Endothelial cell of umbilical vein (primary cell): ENCODE measurements at regions not wholly inside any gene's neighbourhood (a gene's known extent, or its start where the extent isn't known, plus 50 kb on each side); places are given as distances from the start of the nearest gene placed in this dataset.
"Not testable (repeated sequence)": the region's sequence is repeated elsewhere in the genome, so short reads cannot be mapped to it uniquely, and the experiment has no call there.

Source experiments
- BruUV-seq: library from RNA; stranded (reverse); fragments of 400-500 nt; replicated peaks from 2 replicates; lab custom pipeline; 2021; lab: Mats Ljungman, UMichigan
- CTCF ChIA-PET: fragments of 300-600, 350-600 bp; sonication (Branson Sonifier 250); formaldehyde crosslinking; loops from one replicate; lab custom pipeline; 2021; ENCODE audit warnings: antibody characterized with exemption, inconsistent platforms; lab: Charles Lee
- POLR2A ChIA-PET: fragments of 300-600, 350-600 bp; sonication (Branson Sonifier 250); formaldehyde crosslinking; loops from one replicate; lab custom pipeline; 2021; ENCODE audit warnings: antibody characterized with exemption, inconsistent platforms; lab: Charles Lee
- DNase-seq: peaks from one replicate; pipeline ENCODE4 v3.0.0-alpha.2; 2011; ENCODE audit warnings: low read depth, low spot score
- FAIRE-seq: peaks from 2 replicates; lab custom pipeline; 2011; peaks lifted over from hg19 to GRCh38; lab: Jason Lieb, UNC
- H2AFZ ChIP-seq: 2 replicates; pipeline ENCODE4 v1.6.0; 2012; ENCODE audit warnings: low read depth, low read length, control low read depth, inconsistent platforms
- H3K27ac ChIP-seq: 2 replicates; pipeline ENCODE4 v1.5.1; 2011; ENCODE audit warnings: low read depth, mild to moderate bottlenecking, control low read depth, low read length, moderate library complexity; ENCODE audit not compliant: insufficient read depth
- H3K27me3 ChIP-seq, 2 experiments: 2 replicates each; pipeline versions ENCODE4 v1.6.0 to v1.6.1; 2011; ENCODE audit warnings: low read length in 2 of 2, mixed read lengths in 1 of 2; ENCODE audit not compliant: control insufficient read depth in 2 of 2, insufficient read depth in 2 of 2
- H3K36me3 ChIP-seq, 2 experiments: 2 replicates in 1 of 2; 3 replicates in 1 of 2; pipeline ENCODE4 v1.5.1; 2011; ENCODE audit warnings: low read length in 2 of 2, mild to moderate bottlenecking in 1 of 2, moderate library complexity in 1 of 2; ENCODE audit not compliant: control insufficient read depth in 2 of 2, insufficient read depth in 2 of 2; ENCODE audit errors: extremely low read depth in 1 of 2
- H3K4me1 ChIP-seq: 3 replicates; pipeline ENCODE4 v1.5.1; 2011; ENCODE audit warnings: mild to moderate bottlenecking, low read length; ENCODE audit not compliant: control insufficient read depth, insufficient read depth; ENCODE audit errors: extremely low read depth
- H3K4me2 ChIP-seq: 2 replicates; pipeline ENCODE4 v1.6.1; 2011; ENCODE audit warnings: low read length, control low read depth, mixed read lengths; ENCODE audit not compliant: insufficient read depth
- H3K4me3 ChIP-seq, 3 experiments: fragments of 200-600 bp in 1 of 3; sonication (generic), shearing (Covaris generic) in 1 of 3; replicated peaks in 1 of 3; 2 replicates each; pipeline ENCODE4 v1.5.1; 2011 to 2016; ENCODE audit warnings: control low read depth in 3 of 3, low read length in 3 of 3, mild to moderate bottlenecking in 2 of 3, inconsistent platforms in 1 of 3, low read depth in 1 of 3, moderate library complexity in 1 of 3; ENCODE audit not compliant: insufficient read depth in 1 of 3
- H3K79me2 ChIP-seq: 2 replicates; pipeline ENCODE4 v1.6.0; 2012; ENCODE audit warnings: low read length, inconsistent platforms; ENCODE audit not compliant: control insufficient read depth, insufficient read depth
- H3K9ac ChIP-seq: replicated peaks from 2 replicates; pipeline ENCODE3; 2011; ENCODE audit warnings: low read length, control low read depth; ENCODE audit not compliant: insufficient read depth; ENCODE audit errors: extremely low read depth
- H3K9me1 ChIP-seq: replicated peaks from 3 replicates; pipeline ENCODE4 v1.6.0; 2011; ENCODE audit warnings: mild to moderate bottlenecking, low read length; ENCODE audit not compliant: control insufficient read depth, insufficient read depth; ENCODE audit errors: extremely low read depth
- H3K9me3 ChIP-seq: replicated peaks from 2 replicates; pipeline ENCODE4 v1.5.1; 2012; ENCODE audit warnings: low read length, inconsistent platforms; ENCODE audit not compliant: control insufficient read depth, insufficient read depth
- H4K20me1 ChIP-seq: replicated peaks from 2 replicates; pipeline ENCODE3; 2011; ENCODE audit warnings: mild to moderate bottlenecking, low read length; ENCODE audit not compliant: control insufficient read depth, insufficient read depth; ENCODE audit errors: extremely low read depth
- MYC ChIP-seq: IDR thresholded peaks from one replicate; pipeline ENCODE4 v1.6.1; 2011; ENCODE audit warnings: mild to moderate bottlenecking, low read depth, low read length
- dilution Hi-C: fragments of 300-500 bp; cut with MboI; formaldehyde crosslinking; loops from one replicate; pipeline ENCODE4 v1.15.0; 2019; ENCODE audit warnings: low sequenced_read_pairs; ENCODE audit not compliant: extremely low pct_ligation_motif_present
- intact Hi-C: fragments of 100-400 bp; cut with micrococcal nuclease; formaldehyde crosslinking; loops from one replicate; pipeline ENCODE4 v1.10.0; 2022
- TF ChIP-seq, protein P1 (sequence below), 2 donors: IDR thresholded peaks; 1 replicate in 1 of 2; 2 replicates in 1 of 2; pipeline ENCODE4 v1.5.1; 2011; ENCODE audit warnings: low read length in 2 of 2, mild to moderate bottlenecking in 2 of 2, moderate library complexity in 2 of 2, control low read depth in 1 of 2, inconsistent platforms in 1 of 2, low read depth in 1 of 2; ENCODE audit not compliant: insufficient read depth in 1 of 2; ENCODE audit errors: extremely low read depth in 1 of 2

DNA sequence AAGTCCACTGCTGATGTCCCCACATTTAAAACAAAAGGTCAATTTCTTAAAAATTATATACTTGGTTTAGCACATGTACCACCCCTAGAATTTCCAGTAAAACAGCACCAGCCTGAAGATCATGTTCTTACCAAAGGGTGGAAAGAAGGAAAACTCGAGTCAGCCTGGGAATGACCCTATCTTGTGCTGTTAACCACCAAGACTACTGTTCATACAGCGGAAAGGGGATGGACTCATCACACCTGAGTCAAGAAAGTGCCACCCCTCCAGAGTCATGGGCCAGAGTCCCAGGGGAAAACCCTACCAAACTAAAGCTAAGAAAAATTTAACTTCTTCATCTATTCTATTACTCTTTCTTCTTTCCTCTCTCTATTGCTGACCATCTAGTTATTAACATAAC is 113.6 kb upstream of the PPM1J start:
- Histone ChIP-seq H3K4me3 (no peak overlapping the region), H3K9me3 (no peaks in the 10 kb centered on the region), H4K20me1 (no peaks in the 10 kb centered on the region), H3K4me1 (no peaks in the 10 kb centered on the region), H3K36me3 (no peaks in the 10 kb centered on the region), H3K27ac (no peak overlapping the region), H3K9me1 (no peaks in the 10 kb centered on the region), H3K27me3 (no peaks in the 10 kb centered on the region), H3K4me2 (no peak overlapping the region), H2AFZ (no peak overlapping the region), H3K79me2 (no peaks in the 10 kb centered on the region), H3K9ac (no peak overlapping the region)
- ChIA-PET CTCF (interaction anchor here (1.0 kb wide), 1 partner anchor 10 kb away, joined by 5 read pairs; no protein-coding TSS in a partner anchor), POLR2A (no interaction called here)
- no peak for FAIRE-seq
- dilution Hi-C loops: no loop called here
- intact Hi-C loops: no loop called here
- no TSS peak for BruUV-seq
- TF ChIP-seq, protein P1, sequence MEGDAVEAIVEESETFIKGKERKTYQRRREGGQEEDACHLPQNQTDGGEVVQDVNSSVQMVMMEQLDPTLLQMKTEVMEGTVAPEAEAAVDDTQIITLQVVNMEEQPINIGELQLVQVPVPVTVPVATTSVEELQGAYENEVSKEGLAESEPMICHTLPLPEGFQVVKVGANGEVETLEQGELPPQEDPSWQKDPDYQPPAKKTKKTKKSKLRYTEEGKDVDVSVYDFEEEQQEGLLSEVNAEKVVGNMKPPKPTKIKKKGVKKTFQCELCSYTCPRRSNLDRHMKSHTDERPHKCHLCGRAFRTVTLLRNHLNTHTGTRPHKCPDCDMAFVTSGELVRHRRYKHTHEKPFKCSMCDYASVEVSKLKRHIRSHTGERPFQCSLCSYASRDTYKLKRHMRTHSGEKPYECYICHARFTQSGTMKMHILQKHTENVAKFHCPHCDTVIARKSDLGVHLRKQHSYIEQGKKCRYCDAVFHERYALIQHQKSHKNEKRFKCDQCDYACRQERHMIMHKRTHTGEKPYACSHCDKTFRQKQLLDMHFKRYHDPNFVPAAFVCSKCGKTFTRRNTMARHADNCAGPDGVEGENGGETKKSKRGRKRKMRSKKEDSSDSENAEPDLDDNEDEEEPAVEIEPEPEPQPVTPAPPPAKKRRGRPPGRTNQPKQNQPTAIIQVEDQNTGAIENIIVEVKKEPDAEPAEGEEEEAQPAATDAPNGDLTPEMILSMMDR (IDR thresholded peaks at IDR 0.05; ENCODE audit: extremely low read depth in 1 of 2, insufficient read depth in 1 of 2, low read depth in 1 of 2, low read length in 2 of 2): no peak
- TF ChIP-seq MYC: no peak
- no peak for DNase-seq

- POLR2A ChIA-PET, CTCF ChIA-PET, dilution Hi-C loops: not testable (repeated sequence)
Measured at GRCh38 chr1:112827391-112827790, 112.3 kb upstream of the PPM1J start.

More at GRCh38 chr1:112827391-112827790, 112.3 kb upstream of the PPM1J start:
- H3K9me3 ChIP-seq, FAIRE-seq, H2AFZ ChIP-seq, H3K9ac ChIP-seq, H3K4me1 ChIP-seq, DNase-seq, H3K27me3 ChIP-seq, H3K27ac ChIP-seq, H3K36me3 ChIP-seq, intact Hi-C loops, H3K9me1 ChIP-seq, BruUV-seq, H3K79me2 ChIP-seq, H4K20me1 ChIP-seq, H3K4me3 ChIP-seq, H3K4me2 ChIP-seq: not testable (repeated sequence)
